GM12892 (cell line): ENCODE measurements at regions not wholly inside any gene's neighbourhood (a gene's known extent, or its start where the extent isn't known, plus 50 kb on each side); places are given as distances from the start of the nearest gene placed in this dataset.

Experiments
- DNase-seq: peaks from one replicate; pipeline ENCODE4 v3.0.0; 2011; ENCODE audit not compliant: insufficient read length
- FAIRE-seq: peaks from 2 replicates; lab custom pipeline; 2011; peaks lifted over from hg19 to GRCh38; lab: Jason Lieb, UNC
- POLR2A ChIP-seq: IDR thresholded peaks from 2 replicates; pipeline ENCODE4 v1.6.1; 2011; ENCODE audit warnings: low read depth, low read length, control low read depth
- POLR2AphosphoS5 ChIP-seq: IDR thresholded peaks from 2 replicates; pipeline ENCODE4 v1.6.1; 2011; ENCODE audit warnings: low read depth, low read length, control low read depth
- TAF1 ChIP-seq: IDR thresholded peaks from 2 replicates; pipeline ENCODE4 v1.6.1; 2011; ENCODE audit warnings: low read depth, mild to moderate bottlenecking, control low read depth, low read length, borderline replicate concordance

DNA sequence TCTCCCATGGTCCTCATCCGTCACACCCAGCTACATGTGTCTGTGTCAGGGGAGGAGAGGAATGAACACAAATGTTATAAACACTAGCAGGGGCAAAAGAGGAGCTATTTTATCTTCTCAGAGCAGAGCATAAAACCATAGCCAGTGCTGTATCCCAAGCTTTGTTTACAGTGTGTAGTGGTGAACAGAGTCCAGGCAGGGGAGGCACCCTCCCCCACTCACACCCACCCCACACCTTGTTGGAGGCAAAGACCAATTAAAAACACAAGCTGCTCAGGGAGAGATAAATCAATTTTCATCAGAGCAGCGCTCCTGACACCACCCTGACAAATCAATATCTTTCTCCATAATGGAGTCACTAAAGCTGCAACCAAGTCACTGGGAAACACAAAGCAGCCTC is 132.6 kb upstream of the CCL2 start:
- DNase-seq (no peak), FAIRE-seq (no peak)
- TF ChIP-seq TAF1 (no peak), POLR2A (no peak), POLR2AphosphoS5 (no peak)

- no peak for FAIRE-seq
- TF ChIP-seq POLR2AphosphoS5 (no peak), TAF1 (no peak), POLR2A (no peak)
Measured at GRCh38 chr17:34125010-34125409, 130.1 kb upstream of the CCL2 start.

GRCh38 chr17:34125921-34126320 is 129.2 kb upstream of the CCL2 start:
- no peak for DNase-seq
- no peak for FAIRE-seq
- no peak for TF ChIP-seq POLR2A
- TF ChIP-seq TAF1: no peak
- TF ChIP-seq POLR2AphosphoS5: no peak

More at GRCh38 chr17:34125010-34125409, 130.1 kb upstream of the CCL2 start:
- DNase-seq: no peak

DNA sequence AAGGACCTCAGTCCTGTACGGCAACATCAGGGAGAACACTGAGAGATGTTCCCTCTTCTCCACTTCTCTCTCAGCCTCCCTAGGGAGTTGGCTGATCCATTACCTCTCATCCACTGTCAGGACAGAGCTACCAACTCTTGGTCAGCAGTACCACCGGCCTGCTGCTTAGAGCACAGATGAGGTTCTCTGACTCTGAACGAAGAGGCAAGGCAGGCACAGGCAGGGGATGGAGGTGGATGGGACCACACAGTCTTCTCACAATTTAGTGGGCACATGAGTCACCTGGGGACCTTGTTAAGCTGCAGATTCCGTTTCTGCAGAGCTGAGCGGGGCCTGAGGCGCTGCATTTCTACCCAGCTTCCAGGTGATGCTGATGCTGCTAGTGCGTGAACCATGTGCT is 128.6 kb upstream of the CCL2 start:
- DNase-seq (no peak), FAIRE-seq (no peak)
- TF ChIP-seq TAF1: no peak
- TF ChIP-seq POLR2AphosphoS5: no peak
- no peak for TF ChIP-seq POLR2A

DNA sequence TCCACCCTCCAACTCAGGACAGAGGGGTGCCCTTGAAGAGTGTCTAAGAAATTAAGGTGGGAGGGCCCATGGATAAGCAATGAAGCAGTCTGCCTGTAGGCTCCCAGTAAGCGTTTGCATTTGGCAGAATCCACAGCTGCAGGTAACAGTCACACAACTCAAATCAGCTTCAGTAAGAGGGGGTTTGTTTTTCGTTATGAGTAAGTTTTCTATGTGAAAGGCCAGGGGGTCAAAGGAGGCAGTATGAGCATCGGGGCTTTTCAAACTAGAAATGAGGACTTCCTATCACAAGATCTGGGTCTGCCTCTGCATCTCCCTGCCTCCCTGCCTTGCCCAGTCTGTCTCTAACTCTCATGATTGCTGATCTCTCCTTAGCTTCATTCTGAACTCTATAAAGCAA is 128.1 kb upstream of the CCL2 start:
- FAIRE-seq (no peak), DNase-seq (no peak)
- no peak for TF ChIP-seq POLR2A
- TF ChIP-seq TAF1: no peak
- TF ChIP-seq POLR2AphosphoS5: no peak

- DNase-seq (no peak), FAIRE-seq (no peak)
- TF ChIP-seq POLR2AphosphoS5 (no peak), TAF1 (no peak), POLR2A (no peak)
Measured at GRCh38 chr17:34130544-34130943, 124.5 kb upstream of the CCL2 start.

- no peak for FAIRE-seq
- DNase-seq: no peak
- no peak for TF ChIP-seq TAF1
- no peak for TF ChIP-seq POLR2AphosphoS5
- TF ChIP-seq POLR2A: no peak
Measured at GRCh38 chr17:34131386-34131785, 123.7 kb upstream of the CCL2 start.

GRCh38 chr17:34133350-34133749 is 121.7 kb upstream of the CCL2 start:
- no peak for FAIRE-seq
- DNase-seq: no peak
- TF ChIP-seq TAF1 (no peak), POLR2A (no peak), POLR2AphosphoS5 (no peak)

GRCh38 chr17:34135841-34136240 is 119.2 kb upstream of the CCL2 start:
- FAIRE-seq (no peak), DNase-seq (no peak)
- TF ChIP-seq POLR2A (no peak), TAF1 (no peak)

GRCh38 chr17:34140006-34140405 is 115.1 kb upstream of the CCL2 start:
- DNase-seq: no peak
- TF ChIP-seq TAF1 (no peak), POLR2A (no peak), POLR2AphosphoS5 (no peak)
- no peak for FAIRE-seq

DNA sequence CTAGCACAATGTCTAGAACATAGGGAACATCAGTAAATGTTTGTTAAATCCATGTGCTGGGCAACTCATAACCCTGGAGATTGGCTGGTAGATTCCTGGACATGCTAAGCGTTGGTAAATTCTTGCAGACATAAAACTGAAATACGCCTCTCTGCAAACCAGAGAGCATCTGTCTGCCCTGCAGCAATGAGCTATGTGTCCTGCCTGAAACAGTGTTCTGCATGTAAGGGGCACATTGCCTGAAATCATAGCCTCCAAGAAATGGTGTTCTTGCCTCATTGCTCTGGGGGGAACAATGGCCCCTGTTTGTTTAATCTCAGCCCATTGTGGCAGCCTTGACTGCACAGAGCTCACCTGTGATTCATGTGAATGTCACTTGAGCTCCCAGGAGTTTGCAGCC is 113.5 kb upstream of the CCL2 start:
- FAIRE-seq: no peak
- DNase-seq: no peak
- no peak for TF ChIP-seq POLR2AphosphoS5
- no peak for TF ChIP-seq TAF1
- no peak for TF ChIP-seq POLR2A

DNA sequence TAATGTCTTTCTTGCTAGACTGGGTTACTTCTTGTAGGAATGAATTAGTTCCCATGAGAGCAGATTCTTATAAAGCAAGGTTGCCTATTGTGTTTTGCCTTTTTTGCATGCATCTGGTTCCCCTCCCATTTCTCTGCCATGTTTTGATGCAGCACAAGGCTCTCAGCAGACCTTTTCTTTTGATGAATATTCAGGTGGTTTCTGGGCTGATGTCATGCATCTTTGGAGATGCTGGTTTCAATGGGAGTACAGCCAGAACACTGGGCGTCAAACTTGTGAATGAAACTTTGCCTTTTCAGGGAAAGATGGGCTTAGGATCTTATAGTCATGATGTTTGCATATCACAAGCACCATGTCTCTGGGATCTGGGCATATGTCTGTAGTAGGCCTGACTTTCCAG is 111.7 kb upstream of the CCL2 start:
- FAIRE-seq (no peak), DNase-seq (no peak)
- TF ChIP-seq POLR2AphosphoS5 (no peak), TAF1 (no peak), POLR2A (no peak)

DNA sequence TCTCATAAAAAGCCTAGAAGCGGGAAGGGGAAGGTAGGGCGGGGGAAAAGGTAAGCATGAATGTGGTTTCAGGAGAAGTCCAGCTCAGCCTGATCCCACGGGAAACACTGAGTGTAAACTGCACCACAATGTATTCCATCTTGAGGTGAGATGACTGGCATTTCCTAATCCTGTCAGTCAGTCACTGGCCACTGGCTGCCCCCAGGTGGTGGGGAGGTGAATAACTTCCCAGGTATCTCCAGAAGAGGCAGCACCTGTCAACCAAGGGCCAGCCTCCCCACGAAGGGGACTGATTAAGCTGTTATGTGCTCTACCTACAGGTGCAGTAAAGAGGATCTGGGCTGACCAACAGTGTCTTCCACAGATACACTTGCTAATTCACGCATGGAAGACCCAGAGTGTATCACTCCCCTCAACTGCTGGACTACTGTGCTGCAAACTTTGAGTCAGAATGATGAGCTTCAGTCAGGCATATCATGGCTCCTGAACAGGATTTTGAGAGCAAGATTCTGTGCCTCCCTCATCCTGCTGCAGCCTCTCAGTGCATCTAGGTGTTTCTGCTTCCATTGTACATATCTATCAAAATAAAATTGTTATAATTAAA is 108.5 kb upstream of the CCL2 start:
- FAIRE-seq (peak; percentile 96), DNase-seq (peak; percentile 27)
- TF ChIP-seq TAF1 (no peak), POLR2AphosphoS5 (no peak), POLR2A (no peak)

DNA sequence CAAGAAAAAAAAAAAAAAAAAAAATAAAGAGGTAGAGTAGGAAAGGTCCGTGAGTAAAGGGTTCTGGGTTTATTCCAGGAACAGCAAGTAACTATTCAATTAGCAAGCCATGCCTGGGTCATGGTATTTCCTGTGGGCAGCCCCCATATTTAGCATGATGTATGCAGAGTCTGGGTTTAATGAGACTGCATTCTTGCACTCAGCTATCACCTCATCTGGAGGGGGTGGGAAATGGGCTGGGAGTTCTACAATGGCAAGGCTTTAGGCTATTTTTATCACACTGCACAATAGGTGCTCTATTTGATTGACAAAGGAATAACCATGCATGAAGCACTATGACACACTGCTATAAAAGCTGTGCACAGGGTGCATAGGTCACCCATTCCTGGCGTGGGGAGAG is 104.0 kb upstream of the CCL2 start:
- TF ChIP-seq POLR2AphosphoS5: no peak
- no peak for TF ChIP-seq TAF1
- TF ChIP-seq POLR2A: no peak
- FAIRE-seq: no peak

More for the DNA sequence above, 104.0 kb upstream of the CCL2 start:
- DNase-seq: no peak
